ENCODE measurements at regions not wholly inside any gene's neighbourhood (a gene's known extent, or its start where the extent isn't known, plus 50 kb on each side); places are given as distances from the start of the nearest gene placed in this dataset.

DNA sequence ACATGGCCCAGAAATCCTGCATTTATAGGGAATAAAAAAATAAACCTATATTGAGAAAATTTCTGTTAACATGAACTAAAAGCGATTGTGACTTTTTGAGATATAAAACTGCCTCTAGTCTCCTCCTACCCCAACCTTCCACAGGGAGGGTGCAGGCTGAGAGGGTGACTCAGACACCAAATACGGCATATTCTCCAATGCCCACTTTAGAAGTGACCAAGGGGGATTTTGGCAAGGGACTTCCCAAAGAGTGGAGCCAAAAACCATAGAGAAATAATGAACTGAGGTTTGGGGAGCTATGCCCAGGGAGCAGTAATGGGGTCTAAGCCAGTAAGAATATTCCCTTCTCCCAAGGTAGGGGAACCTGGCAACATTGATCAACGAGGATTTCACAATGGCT lies 124.9 kb upstream of the ZC3H12C start:
- Mint-ChIP-seq H3K27ac (no peak overlapping the region), H3K4me3 (no peak overlapping the region), H3K36me3 (ENCODE audit: low read depth) (no peaks in the 10 kb centered on the region), H3K9me3 (no peaks in the 10 kb centered on the region), H3K27me3 (no peaks in the 10 kb centered on the region), H3K4me1 (ENCODE audit: low read depth) (peaks cover 13% of the 10 kb centered on the region)
- no peaks in the 10 kb centered on the region for H3K36me3 ChIP-seq (ENCODE audit: insufficient read depth, low read length)
- no peak overlapping the region for H3K27ac ChIP-seq (ENCODE audit: low read depth in 1 of 2, low read length in 2 of 2)
- H3K4me1 ChIP-seq (ENCODE audit: insufficient read depth, low read length), result peaks cover 2% of the 10 kb centered on the region
- no peaks in the 10 kb centered on the region for H3K27me3 ChIP-seq (ENCODE audit: control insufficient read depth in 1 of 2, insufficient read depth in 2 of 2, low read length in 2 of 2)
- ChIA-PET CTCF (no interaction called here), POLR2A (no interaction called here)
- intact Hi-C loops (cut with DNase I, micrococcal nuclease), result no loop called here
- H3K4me3 ChIP-seq (ENCODE audit: low read length), result no peak overlapping the region
- ATAC-seq (ENCODE audit: poor library complexity), result no peak
- DNase-seq, result no peak
- no peaks in the 10 kb centered on the region for H3K9me3 ChIP-seq (ENCODE audit: control insufficient read depth in 1 of 2, insufficient read depth in 1 of 2, low read length in 2 of 2)
- no peak for TF ChIP-seq CTCF (IDR thresholded peaks at IDR 0.05)

DNA sequence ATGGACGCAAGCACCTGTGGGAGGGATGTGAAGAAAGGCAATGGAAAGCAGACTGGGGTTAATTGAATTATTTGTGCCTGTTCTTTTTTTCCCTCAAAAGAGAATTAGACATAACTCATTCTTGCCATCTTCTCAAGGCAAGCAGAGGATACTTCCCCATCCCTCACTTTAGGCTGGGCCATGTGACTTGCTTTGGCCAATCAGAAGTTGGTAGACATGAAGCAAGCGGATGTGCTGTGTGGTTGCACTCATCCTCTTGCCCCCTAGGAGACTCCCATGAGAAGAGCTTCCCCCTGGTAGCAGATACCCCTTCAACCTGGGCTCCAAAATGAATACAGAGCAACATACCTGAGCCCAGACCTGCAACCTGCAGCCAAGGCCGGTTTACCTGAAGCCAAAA lies 124.4 kb upstream of the ZC3H12C start:
- Histone ChIP-seq H3K27me3 (ENCODE audit: control insufficient read depth in 1 of 2, insufficient read depth in 2 of 2, low read length in 2 of 2) (no peaks in the 10 kb centered on the region), H3K9me3 (ENCODE audit: control insufficient read depth in 1 of 2, insufficient read depth in 1 of 2, low read length in 2 of 2) (no peaks in the 10 kb centered on the region), H3K4me3 (ENCODE audit: low read length) (no peak overlapping the region), H3K4me1 (ENCODE audit: insufficient read depth, low read length) (peaks cover 2% of the 10 kb centered on the region), H3K36me3 (ENCODE audit: insufficient read depth, low read length) (no peaks in the 10 kb centered on the region), H3K27ac (ENCODE audit: low read depth in 1 of 2, low read length in 2 of 2) (no peak overlapping the region)
- H3K4me1 Mint-ChIP-seq (ENCODE audit: low read depth), result peaks cover 13% of the 10 kb centered on the region
- ATAC-seq (ENCODE audit: poor library complexity) (no peak), DNase-seq (no peak)
- H3K36me3 Mint-ChIP-seq (ENCODE audit: low read depth), result no peaks in the 10 kb centered on the region
- TF ChIP-seq CTCF (IDR thresholded peaks at IDR 0.05), result no peak
- no peak overlapping the region for H3K27ac Mint-ChIP-seq
- intact Hi-C loops (cut with DNase I, micrococcal nuclease), result no loop called here
- ChIA-PET POLR2A (no interaction called here), CTCF (no interaction called here)
- no peaks in the 10 kb centered on the region for H3K9me3 Mint-ChIP-seq
- no peak overlapping the region for H3K4me3 Mint-ChIP-seq
- no peaks in the 10 kb centered on the region for H3K27me3 Mint-ChIP-seq

GRCh38 chr11:109970516-109971183 lies 122.5 kb upstream of the ZC3H12C start:
- H3K27me3 ChIP-seq (ENCODE audit: control insufficient read depth in 1 of 2, insufficient read depth in 2 of 2, low read length in 2 of 2), result no peaks in the 10 kb centered on the region
- Mint-ChIP-seq H3K4me1 (ENCODE audit: low read depth) (peaks cover 13% of the 10 kb centered on the region), H3K4me3 (no peak overlapping the region), H3K27ac (no peak overlapping the region), H3K9me3 (no peaks in the 10 kb centered on the region), H3K36me3 (ENCODE audit: low read depth) (no peaks in the 10 kb centered on the region), H3K27me3 (no peaks in the 10 kb centered on the region)
- peaks cover 2% of the 10 kb centered on the region for H3K4me1 ChIP-seq (ENCODE audit: insufficient read depth, low read length)
- H3K4me3 ChIP-seq (ENCODE audit: low read length), result no peak overlapping the region
- no peak for TF ChIP-seq CTCF (IDR thresholded peaks at IDR 0.05)
- ChIA-PET POLR2A (no interaction called here), CTCF (no interaction called here)
- H3K36me3 ChIP-seq (ENCODE audit: insufficient read depth, low read length), result no peaks in the 10 kb centered on the region
- H3K9me3 ChIP-seq (ENCODE audit: control insufficient read depth in 1 of 2, insufficient read depth in 1 of 2, low read length in 2 of 2), result no peaks in the 10 kb centered on the region
- no peak for DNase-seq
- intact Hi-C loops (cut with DNase I, micrococcal nuclease), result no loop called here
- no peak overlapping the region for H3K27ac ChIP-seq (ENCODE audit: low read depth in 1 of 2, low read length in 2 of 2)
- ATAC-seq (ENCODE audit: poor library complexity), result no peak
